GM12878 (cell line): ENCODE measurements at regions not wholly inside any gene's neighbourhood (a gene's known extent, or its start where the extent isn't known, plus 50 kb on each side); places are given as distances from the start of the nearest gene placed in this dataset.

Experiments
- ATAC-seq: fragments of 200-7000 bp; cut with Tn5 transposase; 3 replicates; pipeline ENCODE4 v1.9.1; 2020; ENCODE audit warnings: mild to moderate bottlenecking, moderate library complexity
- BruUV-seq: library from RNA; stranded (reverse); fragments of 400-500 nt; replicated peaks from 2 replicates; lab custom pipeline; 2021; lab: Mats Ljungman, UMichigan
- CTCF ChIA-PET: fragments of 300-600 bp; sonication (Branson Sonifier 250); formaldehyde crosslinking; extraction: SDS; loops from one replicate; lab custom pipeline; 2021; ENCODE audit warnings: inconsistent platforms; lab: Yijun Ruan, JAX
- POLR2A ChIA-PET: fragments of 350-600 bp; formaldehyde crosslinking; extraction: SDS; loops from one replicate; lab custom pipeline; 2021; ENCODE audit warnings: inconsistent platforms; lab: Charles Lee
- RAD21 ChIA-PET: fragments of 300-600 bp; sonication (Branson Sonifier 250); formaldehyde crosslinking; loops from one replicate; lab custom pipeline; 2023; ENCODE audit warnings: antibody characterized with exemption; ENCODE audit not compliant: unreplicated experiment; lab: Charles Lee
- SMC1A ChIA-PET: fragments of 300-600 bp; sonication (Branson Sonifier 250); formaldehyde crosslinking; loops from one replicate; lab custom pipeline; 2023; ENCODE audit not compliant: unreplicated experiment, uncharacterized antibody; lab: Charles Lee
- DNase-seq: peaks from one replicate; pipeline ENCODE4 v3.0.0-alpha.2; 2011; ENCODE audit warnings: low read depth, low spot score
- FAIRE-seq: peaks from 3 replicates; lab custom pipeline; 2011; peaks lifted over from hg19 to GRCh38; lab: Jason Lieb, UNC
- H2AFZ ChIP-seq: 2 replicates; pipeline ENCODE4 v1.6.0; 2011; ENCODE audit warnings: low read depth, low read length, control low read depth; ENCODE audit not compliant: control insufficient read depth
- H3K27ac ChIP-seq: 2 replicates; pipeline ENCODE4 v1.5.1; 2011; ENCODE audit warnings: control low read depth; ENCODE audit not compliant: control insufficient read depth, insufficient read depth
- H3K27me3 ChIP-seq, 2 experiments: replicated peaks in 1 of 2; 2 replicates each; pipeline versions ENCODE4 v1.6.0 to v1.6.1; 2011; ENCODE audit warnings: low read length in 1 of 2; ENCODE audit not compliant: control insufficient read depth in 2 of 2, insufficient read depth in 2 of 2
- H3K36me3 ChIP-seq, 2 experiments: 2 replicates each; pipeline ENCODE4 v1.5.1; 2011; ENCODE audit warnings: low read length in 1 of 2; ENCODE audit not compliant: control insufficient read depth in 2 of 2, insufficient read depth in 2 of 2
- H3K4me1 ChIP-seq: 2 replicates; pipeline ENCODE4 v1.6.1; 2011; ENCODE audit warnings: mild to moderate bottlenecking, low read length, moderate library complexity, mixed read lengths; ENCODE audit not compliant: control insufficient read depth, insufficient read depth
- H3K4me2 ChIP-seq: 2 replicates; pipeline ENCODE4 v1.6.0; 2011; ENCODE audit warnings: control low read depth; ENCODE audit not compliant: control insufficient read depth, insufficient read depth
- H3K4me3 ChIP-seq: fragments of 200-600 bp; sonication (generic); 2 replicates; pipeline ENCODE4 v1.5.1; 2016
- H3K79me2 ChIP-seq: 2 replicates; pipeline ENCODE4 v1.6.0; 2011; ENCODE audit warnings: low read length; ENCODE audit not compliant: control insufficient read depth, insufficient read depth
- H3K9ac ChIP-seq: 2 replicates; pipeline ENCODE4 v1.8.0; 2011; ENCODE audit warnings: low read length, control low read depth, mixed read lengths; ENCODE audit not compliant: control insufficient read depth, insufficient read depth
- H3K9me3 ChIP-seq: replicated peaks from 3 replicates; pipeline ENCODE4 v1.5.1; 2011; ENCODE audit warnings: mild to moderate bottlenecking, low read length; ENCODE audit not compliant: control insufficient read depth, insufficient read depth
- H4K20me1 ChIP-seq: 2 replicates; pipeline ENCODE4 v1.6.0; 2011; ENCODE audit not compliant: control insufficient read depth, insufficient read depth
- CREB1 ChIP-seq: IDR thresholded peaks from 2 replicates; pipeline ENCODE4 v1.6.1; 2012; ENCODE audit warnings: low read depth, mild to moderate bottlenecking, inconsistent platforms
- HDAC6 ChIP-seq: fragments of 200-600 bp; sonication (generic); IDR thresholded peaks from one replicate; pipeline ENCODE4 v1.8.0; 2017; ENCODE audit warnings: antibody characterized with exemption; ENCODE audit not compliant: unreplicated experiment
- MTA2 ChIP-seq: fragments of 450-650 bp; IDR thresholded peaks from 2 replicates; pipeline ENCODE4 v1.6.1; 2016; ENCODE audit warnings: low read depth, mild to moderate bottlenecking, moderate library complexity
- NBN ChIP-seq: fragments of 450-650 bp; IDR thresholded peaks from 2 replicates; pipeline ENCODE4 v1.6.1; 2016
- NFYA ChIP-seq: IDR thresholded peaks from 2 replicates; pipeline ENCODE4 v1.6.1; 2011; ENCODE audit warnings: low read depth, mild to moderate bottlenecking, low read length, improper control_type of control experiment, borderline replicate concordance
- NFYB ChIP-seq: IDR thresholded peaks from 2 replicates; pipeline ENCODE4 v1.6.1; 2011; ENCODE audit warnings: low read depth, mild to moderate bottlenecking, low read length, improper control_type of control experiment, moderate library complexity; ENCODE audit not compliant: insufficient read depth
- POU2F2 ChIP-seq: IDR thresholded peaks from 3 replicates; pipeline ENCODE4 v1.6.1; 2011; ENCODE audit warnings: low read depth, mild to moderate bottlenecking, low read length, borderline replicate concordance
- RAD51 ChIP-seq: fragments of 450-650 bp; IDR thresholded peaks from 2 replicates; pipeline ENCODE4 v1.6.1; 2016; ENCODE audit warnings: moderate library complexity, mild to moderate bottlenecking, inconsistent platforms
- RUNX3 ChIP-seq: IDR thresholded peaks from 2 replicates; pipeline ENCODE4 v1.6.1; 2012; ENCODE audit warnings: low read length, inconsistent platforms
- SREBF1 ChIP-seq: IDR thresholded peaks from 2 replicates; pipeline ENCODE4 v1.6.1; 2012; ENCODE audit warnings: mild to moderate bottlenecking, low read length
- ZNF24 ChIP-seq: fragments of 450-650 bp; IDR thresholded peaks from 2 replicates; pipeline ENCODE4 v1.6.1; 2017; ENCODE audit warnings: antibody characterized with exemption, mild to moderate bottlenecking
- WGBS: methylation state at CpG from one replicate; pipeline ENCODE4 v1.1.6; 2016; ENCODE audit warnings: low lambda C conversion rate; ENCODE audit not compliant: insufficient replicate concordance, insufficient coverage; ENCODE audit errors: missing lambda C conversion rate; 5-methylcytosine and 5-hydroxymethylcytosine counted together
- in situ Hi-C: fragments of 300-500 bp; cut with MboI; formaldehyde crosslinking; loops from 9 replicates; pipeline ENCODE4 v1.14.3; 2018; ENCODE audit warnings: mixed read lengths
- intact Hi-C: fragments of 100-400 bp; cut with micrococcal nuclease; formaldehyde crosslinking; loops from one replicate; pipeline ENCODE4 v1.14.2; 2022; ENCODE audit not compliant: unreplicated experiment
- TF ChIP-seq, protein P1 (sequence below): fragments of 450-650 bp; formaldehyde crosslinking; IDR thresholded peaks from 2 replicates; pipeline ENCODE4 v1.5.0; 2022; ENCODE audit warnings: mild to moderate bottlenecking, missing genetic modification characterization
- TF ChIP-seq, protein P2 (sequence below): fragments of 450-650 bp; formaldehyde crosslinking; IDR thresholded peaks from 2 replicates; pipeline ENCODE4 v1.4.0; 2020; ENCODE audit warnings: mild to moderate bottlenecking, moderate library complexity
- TF ChIP-seq, protein P3 (sequence below): fragments of 450-650 bp; IDR thresholded peaks from 2 replicates; pipeline ENCODE4 v1.6.1; 2017; ENCODE audit warnings: low read depth, mild to moderate bottlenecking, moderate library complexity
- TF ChIP-seq, protein P4 (sequence below): IDR thresholded peaks from 2 replicates; pipeline ENCODE4 v1.6.1; 2012; ENCODE audit warnings: low read length, inconsistent platforms

DNA sequence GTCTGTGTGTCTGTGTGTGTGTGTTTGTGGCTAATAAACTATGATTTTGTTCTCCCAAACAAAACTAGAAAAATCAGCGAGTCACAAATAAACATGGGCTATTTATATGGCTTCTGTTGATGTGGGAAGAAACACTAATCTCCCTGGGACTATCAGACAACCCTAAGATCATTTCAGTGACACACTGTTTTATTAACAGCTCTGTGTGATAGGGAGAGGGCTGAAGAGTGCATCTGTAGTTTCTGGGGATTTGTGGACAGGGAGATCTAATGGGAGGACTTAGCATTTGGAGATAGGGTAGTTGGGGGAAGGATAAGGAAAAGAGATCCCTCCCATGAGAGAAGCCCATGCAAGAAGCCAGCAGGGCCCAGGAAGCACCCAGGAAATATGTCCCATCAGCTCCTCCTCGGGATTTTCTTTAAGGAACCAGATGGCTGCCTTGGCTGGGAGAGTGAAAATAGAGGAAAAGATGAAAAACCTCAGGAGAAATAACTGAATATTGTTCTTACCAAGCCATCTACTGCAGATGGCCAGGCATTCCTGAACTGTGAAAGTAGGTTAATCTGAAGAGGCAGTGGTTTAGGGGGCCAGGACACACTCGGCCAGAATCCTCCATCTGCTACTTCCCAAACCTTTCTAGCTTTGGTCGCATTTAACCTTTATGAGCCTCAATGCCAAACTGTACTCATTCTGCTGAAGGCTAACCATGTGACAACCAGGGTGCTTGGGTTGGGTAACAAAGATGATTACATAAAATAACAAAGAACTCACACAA, 253.4 kb downstream of the BTG1 start:
- H4K20me1 ChIP-seq: no peaks in the 10 kb centered on the region
- no peaks in the 10 kb centered on the region for H3K79me2 ChIP-seq
- CTCF ChIA-PET: no interaction called here
- POLR2A ChIA-PET: no interaction called here
- ATAC-seq (no peak), FAIRE-seq (no peak), DNase-seq (no peak)
- H3K4me1 ChIP-seq: no peaks in the 10 kb centered on the region
- H2AFZ ChIP-seq: no peak overlapping the region
- no peak overlapping the region for H3K4me2 ChIP-seq
- no peaks in the 10 kb centered on the region for H3K27me3 ChIP-seq
- no peaks in the 10 kb centered on the region for H3K9me3 ChIP-seq
- H3K36me3 ChIP-seq: no peaks in the 10 kb centered on the region
- RAD21 ChIA-PET: no interaction called here
- intact Hi-C loops (no loop called here), in situ Hi-C loops (no loop called here)
- no peak overlapping the region for H3K27ac ChIP-seq
- 20% methylated on average over 4 of the region's 4 CpGs for WGBS
- no TSS peak for BruUV-seq
- SMC1A ChIA-PET: interaction anchor here (0.7 to 1.5 kb wide), 2 partner anchors 81 to 1391 kb away, joined by 3 to 4 read pairs; no protein-coding TSS in a partner anchor
- H3K4me3 ChIP-seq: no peak overlapping the region
- no peak overlapping the region for H3K9ac ChIP-seq
- TF ChIP-seq, protein P1, sequence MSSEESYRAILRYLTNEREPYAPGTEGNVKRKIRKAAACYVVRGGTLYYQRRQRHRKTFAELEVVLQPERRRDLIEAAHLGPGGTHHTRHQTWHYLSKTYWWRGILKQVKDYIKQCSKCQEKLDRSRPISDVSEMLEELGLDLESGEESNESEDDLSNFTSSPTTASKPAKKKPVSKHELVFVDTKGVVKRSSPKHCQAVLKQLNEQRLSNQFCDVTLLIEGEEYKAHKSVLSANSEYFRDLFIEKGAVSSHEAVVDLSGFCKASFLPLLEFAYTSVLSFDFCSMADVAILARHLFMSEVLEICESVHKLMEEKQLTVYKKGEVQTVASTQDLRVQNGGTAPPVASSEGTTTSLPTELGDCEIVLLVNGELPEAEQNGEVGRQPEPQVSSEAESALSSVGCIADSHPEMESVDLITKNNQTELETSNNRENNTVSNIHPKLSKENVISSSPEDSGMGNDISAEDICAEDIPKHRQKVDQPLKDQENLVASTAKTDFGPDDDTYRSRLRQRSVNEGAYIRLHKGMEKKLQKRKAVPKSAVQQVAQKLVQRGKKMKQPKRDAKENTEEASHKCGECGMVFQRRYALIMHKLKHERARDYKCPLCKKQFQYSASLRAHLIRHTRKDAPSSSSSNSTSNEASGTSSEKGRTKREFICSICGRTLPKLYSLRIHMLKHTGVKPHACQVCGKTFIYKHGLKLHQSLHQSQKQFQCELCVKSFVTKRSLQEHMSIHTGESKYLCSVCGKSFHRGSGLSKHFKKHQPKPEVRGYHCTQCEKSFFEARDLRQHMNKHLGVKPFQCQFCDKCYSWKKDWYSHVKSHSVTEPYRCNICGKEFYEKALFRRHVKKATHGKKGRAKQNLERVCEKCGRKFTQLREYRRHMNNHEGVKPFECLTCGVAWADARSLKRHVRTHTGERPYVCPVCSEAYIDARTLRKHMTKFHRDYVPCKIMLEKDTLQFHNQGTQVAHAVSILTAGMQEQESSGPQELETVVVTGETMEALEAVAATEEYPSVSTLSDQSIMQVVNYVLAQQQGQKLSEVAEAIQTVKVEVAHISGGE (CRISPR knock-in tag): no peak
- TF ChIP-seq MTA2 (no peak), RAD51 (no peak), CREB1 (no peak), ZNF24 (no peak), NFYB (no peak), SREBF1 (no peak), HDAC6 (no peak), NFYA (no peak), RUNX3 (no peak), NBN (no peak), POU2F2 (no peak)
- TF ChIP-seq, protein P2, sequence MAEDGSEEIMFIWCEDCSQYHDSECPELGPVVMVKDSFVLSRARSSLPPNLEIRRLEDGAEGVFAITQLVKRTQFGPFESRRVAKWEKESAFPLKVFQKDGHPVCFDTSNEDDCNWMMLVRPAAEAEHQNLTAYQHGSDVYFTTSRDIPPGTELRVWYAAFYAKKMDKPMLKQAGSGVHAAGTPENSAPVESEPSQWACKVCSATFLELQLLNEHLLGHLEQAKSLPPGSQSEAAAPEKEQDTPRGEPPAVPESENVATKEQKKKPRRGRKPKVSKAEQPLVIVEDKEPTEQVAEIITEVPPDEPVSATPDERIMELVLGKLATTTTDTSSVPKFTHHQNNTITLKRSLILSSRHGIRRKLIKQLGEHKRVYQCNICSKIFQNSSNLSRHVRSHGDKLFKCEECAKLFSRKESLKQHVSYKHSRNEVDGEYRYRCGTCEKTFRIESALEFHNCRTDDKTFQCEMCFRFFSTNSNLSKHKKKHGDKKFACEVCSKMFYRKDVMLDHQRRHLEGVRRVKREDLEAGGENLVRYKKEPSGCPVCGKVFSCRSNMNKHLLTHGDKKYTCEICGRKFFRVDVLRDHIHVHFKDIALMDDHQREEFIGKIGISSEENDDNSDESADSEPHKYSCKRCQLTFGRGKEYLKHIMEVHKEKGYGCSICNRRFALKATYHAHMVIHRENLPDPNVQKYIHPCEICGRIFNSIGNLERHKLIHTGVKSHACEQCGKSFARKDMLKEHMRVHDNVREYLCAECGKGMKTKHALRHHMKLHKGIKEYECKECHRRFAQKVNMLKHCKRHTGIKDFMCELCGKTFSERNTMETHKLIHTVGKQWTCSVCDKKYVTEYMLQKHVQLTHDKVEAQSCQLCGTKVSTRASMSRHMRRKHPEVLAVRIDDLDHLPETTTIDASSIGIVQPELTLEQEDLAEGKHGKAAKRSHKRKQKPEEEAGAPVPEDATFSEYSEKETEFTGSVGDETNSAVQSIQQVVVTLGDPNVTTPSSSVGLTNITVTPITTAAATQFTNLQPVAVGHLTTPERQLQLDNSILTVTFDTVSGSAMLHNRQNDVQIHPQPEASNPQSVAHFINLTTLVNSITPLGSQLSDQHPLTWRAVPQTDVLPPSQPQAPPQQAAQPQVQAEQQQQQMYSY (CRISPR knock-in tag): no peak
- TF ChIP-seq, protein P3, sequence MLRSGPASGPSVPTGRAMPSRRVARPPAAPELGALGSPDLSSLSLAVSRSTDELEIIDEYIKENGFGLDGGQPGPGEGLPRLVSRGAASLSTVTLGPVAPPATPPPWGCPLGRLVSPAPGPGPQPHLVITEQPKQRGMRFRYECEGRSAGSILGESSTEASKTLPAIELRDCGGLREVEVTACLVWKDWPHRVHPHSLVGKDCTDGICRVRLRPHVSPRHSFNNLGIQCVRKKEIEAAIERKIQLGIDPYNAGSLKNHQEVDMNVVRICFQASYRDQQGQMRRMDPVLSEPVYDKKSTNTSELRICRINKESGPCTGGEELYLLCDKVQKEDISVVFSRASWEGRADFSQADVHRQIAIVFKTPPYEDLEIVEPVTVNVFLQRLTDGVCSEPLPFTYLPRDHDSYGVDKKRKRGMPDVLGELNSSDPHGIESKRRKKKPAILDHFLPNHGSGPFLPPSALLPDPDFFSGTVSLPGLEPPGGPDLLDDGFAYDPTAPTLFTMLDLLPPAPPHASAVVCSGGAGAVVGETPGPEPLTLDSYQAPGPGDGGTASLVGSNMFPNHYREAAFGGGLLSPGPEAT: no peak
- TF ChIP-seq, protein P4, sequence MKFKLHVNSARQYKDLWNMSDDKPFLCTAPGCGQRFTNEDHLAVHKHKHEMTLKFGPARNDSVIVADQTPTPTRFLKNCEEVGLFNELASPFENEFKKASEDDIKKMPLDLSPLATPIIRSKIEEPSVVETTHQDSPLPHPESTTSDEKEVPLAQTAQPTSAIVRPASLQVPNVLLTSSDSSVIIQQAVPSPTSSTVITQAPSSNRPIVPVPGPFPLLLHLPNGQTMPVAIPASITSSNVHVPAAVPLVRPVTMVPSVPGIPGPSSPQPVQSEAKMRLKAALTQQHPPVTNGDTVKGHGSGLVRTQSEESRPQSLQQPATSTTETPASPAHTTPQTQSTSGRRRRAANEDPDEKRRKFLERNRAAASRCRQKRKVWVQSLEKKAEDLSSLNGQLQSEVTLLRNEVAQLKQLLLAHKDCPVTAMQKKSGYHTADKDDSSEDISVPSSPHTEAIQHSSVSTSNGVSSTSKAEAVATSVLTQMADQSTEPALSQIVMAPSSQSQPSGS: no peak
